ENCODE measurements at regions not wholly inside any gene's neighbourhood (a gene's known extent, or its start where the extent isn't known, plus 50 kb on each side); places are given as distances from the start of the nearest gene placed in this dataset.

GRCh38 chr13:105442040-105442439 is 1093.4 kb downstream of the EFNB2 start:
- Histone ChIP-seq H3K4me1 (ENCODE audit: control insufficient read depth, insufficient read depth, low read length, poor library complexity, severe bottlenecking) (no peaks in the 10 kb centered on the region), H3K9me3 (ENCODE audit: control insufficient read depth, low read length) (no peaks in the 10 kb centered on the region), H3K27ac (ENCODE audit: insufficient read depth, low read length, poor library complexity, severe bottlenecking) (no peak overlapping the region), H3K36me3 (ENCODE audit: control insufficient read depth, insufficient read depth, low read length) (no peaks in the 10 kb centered on the region), H3K27me3 (replicated peaks; ENCODE audit: control insufficient read depth, insufficient read depth, low read length, poor library complexity, severe bottlenecking) (no peaks in the 10 kb centered on the region), H3K4me3 (ENCODE audit: insufficient read depth, low read depth, low read length, poor library complexity, severe bottlenecking) (no peak overlapping the region)
- DNase-seq, result no peak

- H3K4me3 ChIP-seq (ENCODE audit: insufficient read depth, low read depth, low read length, poor library complexity, severe bottlenecking), result no peak overlapping the region
- DNase-seq, result no peak
- H3K4me1 ChIP-seq (ENCODE audit: control insufficient read depth, insufficient read depth, low read length, poor library complexity, severe bottlenecking), result no peaks in the 10 kb centered on the region
- H3K27me3 ChIP-seq (replicated peaks; ENCODE audit: control insufficient read depth, insufficient read depth, low read length, poor library complexity, severe bottlenecking), result no peaks in the 10 kb centered on the region
- no peak overlapping the region for H3K27ac ChIP-seq (ENCODE audit: insufficient read depth, low read length, poor library complexity, severe bottlenecking)
- no peaks in the 10 kb centered on the region for H3K36me3 ChIP-seq (ENCODE audit: control insufficient read depth, insufficient read depth, low read length)
- no peaks in the 10 kb centered on the region for H3K9me3 ChIP-seq (ENCODE audit: control insufficient read depth, low read length)
Measured at GRCh38 chr13:105441051-105441750, 1094.3 kb downstream of the EFNB2 start.

- no peaks in the 10 kb centered on the region for H3K9me3 ChIP-seq (ENCODE audit: control insufficient read depth, low read length)
- no peak overlapping the region for H3K27ac ChIP-seq (ENCODE audit: insufficient read depth, low read length, poor library complexity, severe bottlenecking)
- H3K4me3 ChIP-seq (ENCODE audit: insufficient read depth, low read depth, low read length, poor library complexity, severe bottlenecking), result no peak overlapping the region
- no peaks in the 10 kb centered on the region for H3K4me1 ChIP-seq (ENCODE audit: control insufficient read depth, insufficient read depth, low read length, poor library complexity, severe bottlenecking)
- no peak for DNase-seq
- no peaks in the 10 kb centered on the region for H3K27me3 ChIP-seq (replicated peaks; ENCODE audit: control insufficient read depth, insufficient read depth, low read length, poor library complexity, severe bottlenecking)
- H3K36me3 ChIP-seq (ENCODE audit: control insufficient read depth, insufficient read depth, low read length), result no peaks in the 10 kb centered on the region
Measured at GRCh38 chr13:105436943-105437342, 1098.5 kb downstream of the EFNB2 start.

- Histone ChIP-seq H3K4me1 (ENCODE audit: control insufficient read depth, insufficient read depth, low read length, poor library complexity, severe bottlenecking) (no peaks in the 10 kb centered on the region), H3K9me3 (ENCODE audit: control insufficient read depth, low read length) (no peaks in the 10 kb centered on the region), H3K27ac (ENCODE audit: insufficient read depth, low read length, poor library complexity, severe bottlenecking) (no peak overlapping the region), H3K4me3 (ENCODE audit: insufficient read depth, low read depth, low read length, poor library complexity, severe bottlenecking) (no peak overlapping the region), H3K27me3 (replicated peaks; ENCODE audit: control insufficient read depth, insufficient read depth, low read length, poor library complexity, severe bottlenecking) (no peaks in the 10 kb centered on the region), H3K36me3 (ENCODE audit: control insufficient read depth, insufficient read depth, low read length) (no peaks in the 10 kb centered on the region)
- DNase-seq, result no peak
Measured at GRCh38 chr13:105432438-105432837, 1103.0 kb downstream of the EFNB2 start.

- no peaks in the 10 kb centered on the region for H3K9me3 ChIP-seq (ENCODE audit: control insufficient read depth, low read length)
- H3K4me3 ChIP-seq (ENCODE audit: insufficient read depth, low read depth, low read length, poor library complexity, severe bottlenecking), result no peak overlapping the region
- H3K36me3 ChIP-seq (ENCODE audit: control insufficient read depth, insufficient read depth, low read length), result no peaks in the 10 kb centered on the region
- H3K4me1 ChIP-seq (ENCODE audit: control insufficient read depth, insufficient read depth, low read length, poor library complexity, severe bottlenecking), result no peaks in the 10 kb centered on the region
- DNase-seq, result no peak
- no peak overlapping the region for H3K27ac ChIP-seq (ENCODE audit: insufficient read depth, low read length, poor library complexity, severe bottlenecking)
- H3K27me3 ChIP-seq (replicated peaks; ENCODE audit: control insufficient read depth, insufficient read depth, low read length, poor library complexity, severe bottlenecking), result no peaks in the 10 kb centered on the region
Measured at GRCh38 chr13:105428811-105429210, 1106.7 kb downstream of the EFNB2 start.

GRCh38 chr13:105426441-105426840 is 1109.0 kb downstream of the EFNB2 start:
- no peak overlapping the region for H3K4me3 ChIP-seq (ENCODE audit: insufficient read depth, low read depth, low read length, poor library complexity, severe bottlenecking)
- H3K27ac ChIP-seq (ENCODE audit: insufficient read depth, low read length, poor library complexity, severe bottlenecking), result no peak overlapping the region
- no peak for DNase-seq
- H3K36me3 ChIP-seq (ENCODE audit: control insufficient read depth, insufficient read depth, low read length), result no peaks in the 10 kb centered on the region
- H3K27me3 ChIP-seq (replicated peaks; ENCODE audit: control insufficient read depth, insufficient read depth, low read length, poor library complexity, severe bottlenecking), result no peaks in the 10 kb centered on the region
- no peaks in the 10 kb centered on the region for H3K9me3 ChIP-seq (ENCODE audit: control insufficient read depth, low read length)
- H3K4me1 ChIP-seq (ENCODE audit: control insufficient read depth, insufficient read depth, low read length, poor library complexity, severe bottlenecking), result no peaks in the 10 kb centered on the region

GRCh38 chr13:105414639-105415038 is 1120.8 kb downstream of the EFNB2 start:
- H3K4me3 ChIP-seq (ENCODE audit: insufficient read depth, low read depth, low read length, poor library complexity, severe bottlenecking), result no peak overlapping the region
- no peak for DNase-seq
- no peaks in the 10 kb centered on the region for H3K36me3 ChIP-seq (ENCODE audit: control insufficient read depth, insufficient read depth, low read length)
- no peaks in the 10 kb centered on the region for H3K27me3 ChIP-seq (replicated peaks; ENCODE audit: control insufficient read depth, insufficient read depth, low read length, poor library complexity, severe bottlenecking)
- H3K4me1 ChIP-seq (ENCODE audit: control insufficient read depth, insufficient read depth, low read length, poor library complexity, severe bottlenecking), result no peaks in the 10 kb centered on the region
- H3K27ac ChIP-seq (ENCODE audit: insufficient read depth, low read length, poor library complexity, severe bottlenecking), result no peak overlapping the region
- no peaks in the 10 kb centered on the region for H3K9me3 ChIP-seq (ENCODE audit: control insufficient read depth, low read length)

- no peaks in the 10 kb centered on the region for H3K4me1 ChIP-seq (ENCODE audit: control insufficient read depth, insufficient read depth, low read length, poor library complexity, severe bottlenecking)
- no peaks in the 10 kb centered on the region for H3K9me3 ChIP-seq (ENCODE audit: control insufficient read depth, low read length)
- no peaks in the 10 kb centered on the region for H3K27me3 ChIP-seq (replicated peaks; ENCODE audit: control insufficient read depth, insufficient read depth, low read length, poor library complexity, severe bottlenecking)
- DNase-seq, result no peak
- no peak overlapping the region for H3K27ac ChIP-seq (ENCODE audit: insufficient read depth, low read length, poor library complexity, severe bottlenecking)
- H3K4me3 ChIP-seq (ENCODE audit: insufficient read depth, low read depth, low read length, poor library complexity, severe bottlenecking), result no peak overlapping the region
- H3K36me3 ChIP-seq (ENCODE audit: control insufficient read depth, insufficient read depth, low read length), result no peaks in the 10 kb centered on the region
Measured at GRCh38 chr13:105412171-105412570, 1123.3 kb downstream of the EFNB2 start.

GRCh38 chr13:105410602-105411001 is 1124.9 kb downstream of the EFNB2 start:
- no peaks in the 10 kb centered on the region for H3K9me3 ChIP-seq (ENCODE audit: control insufficient read depth, low read length)
- H3K4me3 ChIP-seq (ENCODE audit: insufficient read depth, low read depth, low read length, poor library complexity, severe bottlenecking), result no peak overlapping the region
- no peaks in the 10 kb centered on the region for H3K27me3 ChIP-seq (replicated peaks; ENCODE audit: control insufficient read depth, insufficient read depth, low read length, poor library complexity, severe bottlenecking)
- H3K36me3 ChIP-seq (ENCODE audit: control insufficient read depth, insufficient read depth, low read length), result no peaks in the 10 kb centered on the region
- no peak for DNase-seq
- no peaks in the 10 kb centered on the region for H3K4me1 ChIP-seq (ENCODE audit: control insufficient read depth, insufficient read depth, low read length, poor library complexity, severe bottlenecking)
- H3K27ac ChIP-seq (ENCODE audit: insufficient read depth, low read length, poor library complexity, severe bottlenecking), result no peak overlapping the region

- no peaks in the 10 kb centered on the region for H3K27me3 ChIP-seq (replicated peaks; ENCODE audit: control insufficient read depth, insufficient read depth, low read length, poor library complexity, severe bottlenecking)
Measured at GRCh38 chr13:105406551-105406950, 1128.9 kb downstream of the EFNB2 start.

More at GRCh38 chr13:105406551-105406950, 1128.9 kb downstream of the EFNB2 start:
- no peak for DNase-seq
- Histone ChIP-seq H3K4me1 (ENCODE audit: control insufficient read depth, insufficient read depth, low read length, poor library complexity, severe bottlenecking) (no peaks in the 10 kb centered on the region), H3K9me3 (ENCODE audit: control insufficient read depth, low read length) (no peaks in the 10 kb centered on the region), H3K4me3 (ENCODE audit: insufficient read depth, low read depth, low read length, poor library complexity, severe bottlenecking) (no peak overlapping the region), H3K36me3 (ENCODE audit: control insufficient read depth, insufficient read depth, low read length) (no peaks in the 10 kb centered on the region), H3K27ac (ENCODE audit: insufficient read depth, low read length, poor library complexity, severe bottlenecking) (no peak overlapping the region)
